ENCODE measurements at regions not wholly inside any gene's neighbourhood (a gene's known extent, or its start where the extent isn't known, plus 50 kb on each side); places are given as distances from the start of the nearest gene placed in this dataset.

GRCh38 chr2:226140594-226140993 is 659.0 kb downstream of the IRS1 start:
- DNase-seq: no peak
- Histone ChIP-seq H3K4me3 (no peak overlapping the region), H3K4me1 (no peaks in the 10 kb centered on the region), H3K36me3 (no peaks in the 10 kb centered on the region), H3K9me3 (no peaks in the 10 kb centered on the region), H3K27ac (no peak overlapping the region), H3K27me3 (no peaks in the 10 kb centered on the region)
- TF ChIP-seq POLR2A (IDR thresholded peaks at IDR 0.05) (no peak), CTCF (IDR thresholded peaks at IDR 0.05) (no peak)
- intact Hi-C loops (cut with DNase I): no loop called here
- ATAC-seq: no peak
- WGBS (ENCODE audit: insufficient coverage, low coverage, low lambda C conversion rate, missing lambda C conversion rate): 25% methylated on average over 2 of the region's 2 CpGs

- Histone ChIP-seq H3K36me3 (no peaks in the 10 kb centered on the region), H3K4me1 (no peaks in the 10 kb centered on the region), H3K9me3 (no peaks in the 10 kb centered on the region), H3K27ac (no peak overlapping the region), H3K4me3 (no peak overlapping the region), H3K27me3 (no peaks in the 10 kb centered on the region)
- TF ChIP-seq CTCF (IDR thresholded peaks at IDR 0.05) (no peak), POLR2A (IDR thresholded peaks at IDR 0.05) (no peak)
- DNase-seq (no peak), ATAC-seq (peak in 3 of 4 donors; percentile 13 to 35 (median 29))
- intact Hi-C loops (cut with DNase I): no loop called here
These were observed 659.9 kb downstream of the IRS1 start for GRCh38 chr2:226139759-226140158.

GRCh38 chr2:226137201-226137811 is 662.3 kb downstream of the IRS1 start:
- TF ChIP-seq POLR2A (IDR thresholded peaks at IDR 0.05) (no peak), CTCF (IDR thresholded peaks at IDR 0.05) (no peak)
- peak in 3 of 4 donors; percentile 36 to 79 (median 47) for ATAC-seq

GRCh38 chr2:226136739-226137138 is 662.9 kb downstream of the IRS1 start:
- intact Hi-C loops (cut with DNase I): no loop called here
- 45% methylated on average over 4 of the region's 4 CpGs for WGBS (ENCODE audit: insufficient coverage, low coverage, low lambda C conversion rate, missing lambda C conversion rate)

More at GRCh38 chr2:226137201-226137811, 662.3 kb downstream of the IRS1 start:
- H3K27ac ChIP-seq: no peak overlapping the region
- H3K4me3 ChIP-seq: no peak overlapping the region
- no peaks in the 10 kb centered on the region for H3K9me3 ChIP-seq
- no peaks in the 10 kb centered on the region for H3K4me1 ChIP-seq
- 48% methylated on average over 4 of the region's 4 CpGs for WGBS (ENCODE audit: insufficient coverage, low coverage, low lambda C conversion rate, missing lambda C conversion rate)
- no peaks in the 10 kb centered on the region for H3K36me3 ChIP-seq
- intact Hi-C loops (cut with DNase I): no loop called here
- no peak for DNase-seq
- H3K27me3 ChIP-seq: no peaks in the 10 kb centered on the region

More at GRCh38 chr2:226136739-226137138, 662.9 kb downstream of the IRS1 start:
- H3K9me3 ChIP-seq: no peaks in the 10 kb centered on the region
- H3K27ac ChIP-seq: no peak overlapping the region
- no peaks in the 10 kb centered on the region for H3K36me3 ChIP-seq
- H3K27me3 ChIP-seq: no peaks in the 10 kb centered on the region
- H3K4me3 ChIP-seq: no peak overlapping the region
- TF ChIP-seq CTCF (IDR thresholded peaks at IDR 0.05) (no peak), POLR2A (IDR thresholded peaks at IDR 0.05) (no peak)
- DNase-seq (no peak), ATAC-seq (peak in 3 of 4 donors; percentile 16 to 52 (median 24))
- H3K4me1 ChIP-seq: no peaks in the 10 kb centered on the region
